KMS-11 (cell line): ENCODE measurements at regions not wholly inside any gene's neighbourhood (a gene's known extent, or its start where the extent isn't known, plus 50 kb on each side); places are given as distances from the start of the nearest gene placed in this dataset.

Experiments
- H2AFZ ChIP-seq: fragments of 200-600 bp; sonication (generic); 2 replicates; pipeline ENCODE4 v1.6.1; 2016; ENCODE audit warnings: antibody characterized with exemption, mixed run types, low read depth
- H3K27ac ChIP-seq: fragments of 200-600 bp; sonication (generic); 2 replicates; pipeline ENCODE4 v1.6.1; 2016; ENCODE audit warnings: mild to moderate bottlenecking, mixed run types
- H3K27me3 ChIP-seq: fragments of 200-600 bp; sonication (generic); 2 replicates; pipeline ENCODE4 v1.6.1; 2017; ENCODE audit warnings: mild to moderate bottlenecking, low read depth, mixed run types, moderate library complexity; ENCODE audit not compliant: insufficient read depth
- H3K36me3 ChIP-seq: fragments of 200-600 bp; sonication (generic); 2 replicates; pipeline ENCODE4 v1.6.1; 2017; ENCODE audit warnings: mild to moderate bottlenecking, mixed run types; ENCODE audit not compliant: insufficient read depth
- H3K4me1 ChIP-seq: fragments of 200-600 bp; sonication (generic); 2 replicates; pipeline ENCODE4 v1.6.1; 2016; ENCODE audit warnings: mild to moderate bottlenecking, low read depth, mixed run types; ENCODE audit not compliant: poor library complexity, severe bottlenecking
- H3K4me2 ChIP-seq: fragments of 200-600 bp; sonication (generic); 2 replicates; pipeline ENCODE4 v1.7.0; 2016; ENCODE audit warnings: mild to moderate bottlenecking, mixed run types
- H3K4me3 ChIP-seq: fragments of 200-600 bp; sonication (generic); IDR thresholded peaks from 2 replicates; pipeline ENCODE4 v1.6.1; 2017; ENCODE audit warnings: low read depth, low read length, mixed read lengths; ENCODE audit not compliant: insufficient read depth
- H3K79me2 ChIP-seq: fragments of 200-600 bp; sonication (generic); 2 replicates; pipeline ENCODE4 v1.6.1; 2016; ENCODE audit warnings: low read depth, mixed run types; ENCODE audit not compliant: insufficient read depth
- H3K9ac ChIP-seq: fragments of 200-600 bp; sonication (generic); 2 replicates; pipeline ENCODE4 v1.6.1; 2016; ENCODE audit warnings: mild to moderate bottlenecking, mixed run types
- H4K20me1 ChIP-seq: fragments of 200-600 bp; sonication (generic); 2 replicates; pipeline ENCODE4 v1.6.1; 2016; ENCODE audit warnings: mild to moderate bottlenecking, mixed run types; ENCODE audit not compliant: insufficient read depth
- CTCF ChIP-seq: fragments of 200-600 bp; sonication (generic); conservative IDR thresholded peaks from 2 replicates; pipeline ENCODE4 v1.6.1; 2017; ENCODE audit warnings: low read depth, mild to moderate bottlenecking, antibody characterized with exemption, low read length, moderate library complexity, mixed read lengths

GRCh38 chr10:2817940-2818636 lies 249.3 kb upstream of the PFKP start:
- Histone ChIP-seq H3K79me2 (no peaks in the 10 kb centered on the region), H3K27ac (no peak overlapping the region), H2AFZ (no peak overlapping the region), H3K27me3 (no peaks in the 10 kb centered on the region), H3K4me1 (no peaks in the 10 kb centered on the region), H3K9ac (no peak overlapping the region), H4K20me1 (no peaks in the 10 kb centered on the region), H3K4me2 (no peak overlapping the region), H3K4me3 (no peak overlapping the region), H3K36me3 (no peaks in the 10 kb centered on the region)
- no peak for TF ChIP-seq CTCF

GRCh38 chr10:2813693-2814092 lies 253.7 kb upstream of the PFKP start:
- no peaks in the 10 kb centered on the region for H3K79me2 ChIP-seq
- no peaks in the 10 kb centered on the region for H3K27me3 ChIP-seq
- no peak overlapping the region for H3K4me2 ChIP-seq
- no peak overlapping the region for H3K27ac ChIP-seq
- no peaks in the 10 kb centered on the region for H4K20me1 ChIP-seq
- H3K4me3 ChIP-seq = no peak overlapping the region
- no peak for TF ChIP-seq CTCF
- H3K36me3 ChIP-seq = no peaks in the 10 kb centered on the region
- no peaks in the 10 kb centered on the region for H3K4me1 ChIP-seq
- H3K9ac ChIP-seq = no peak overlapping the region
- no peak overlapping the region for H2AFZ ChIP-seq

- Histone ChIP-seq H3K9ac (no peak overlapping the region), H3K27ac (no peak overlapping the region), H4K20me1 (no peaks in the 10 kb centered on the region), H3K4me2 (no peak overlapping the region), H3K36me3 (no peaks in the 10 kb centered on the region), H3K4me3 (no peak overlapping the region), H3K79me2 (no peaks in the 10 kb centered on the region), H2AFZ (no peak overlapping the region), H3K27me3 (no peaks in the 10 kb centered on the region), H3K4me1 (no peaks in the 10 kb centered on the region)
- TF ChIP-seq CTCF = no peak
Observed at GRCh38 chr10:2813286-2813685, 254.1 kb upstream of the PFKP start.

- TF ChIP-seq CTCF = no peak
- Histone ChIP-seq H3K27ac (no peak overlapping the region), H3K9ac (no peak overlapping the region), H3K27me3 (no peaks in the 10 kb centered on the region), H3K4me2 (no peak overlapping the region), H3K4me3 (no peak overlapping the region), H3K79me2 (no peaks in the 10 kb centered on the region), H2AFZ (no peak overlapping the region), H3K4me1 (no peaks in the 10 kb centered on the region), H4K20me1 (no peaks in the 10 kb centered on the region), H3K36me3 (no peaks in the 10 kb centered on the region)
Observed at GRCh38 chr10:2812631-2813030, 254.7 kb upstream of the PFKP start.
